Loucy (cell line): ENCODE measurements at regions not wholly inside any gene's neighbourhood (a gene's known extent, or its start where the extent isn't known, plus 50 kb on each side); places are given as distances from the start of the nearest gene placed in this dataset.

ENCODE experiments used
- H2AFZ ChIP-seq: fragments of 200-600 bp; sonication (generic); 2 replicates; pipeline ENCODE4 v1.6.0; 2016; ENCODE audit warnings: antibody characterized with exemption, mild to moderate bottlenecking, low read length, moderate library complexity
- H3F3A ChIP-seq: fragments of 200-600 bp; 2 replicates; pipeline ENCODE4 v1.6.0; 2016; ENCODE audit warnings: antibody characterized with exemption, low read depth, mild to moderate bottlenecking
- H3K27me3 ChIP-seq: fragments of 200-600 bp; sonication (generic); 2 replicates; pipeline ENCODE4 v1.6.1; 2014; ENCODE audit warnings: low read length, mild to moderate bottlenecking; ENCODE audit not compliant: insufficient read depth, poor library complexity, severe bottlenecking
- H3K36me3 ChIP-seq: fragments of 200-600 bp; sonication (generic); 2 replicates; pipeline ENCODE4 v1.6.1; 2016; ENCODE audit warnings: low read length; ENCODE audit not compliant: insufficient read depth
- H3K4me1 ChIP-seq: fragments of 200-600 bp; sonication (generic); 2 replicates; pipeline ENCODE4 v1.5.1; 2014; ENCODE audit warnings: low read length, mild to moderate bottlenecking; ENCODE audit not compliant: insufficient read depth, poor library complexity, severe bottlenecking
- H3K4me2 ChIP-seq: fragments of 200-600 bp; sonication (generic); 2 replicates; pipeline ENCODE4 v1.6.0; 2014; ENCODE audit warnings: antibody characterized with exemption, low read length, low read depth, mild to moderate bottlenecking; ENCODE audit not compliant: poor library complexity, severe bottlenecking
- H3K4me3 ChIP-seq: fragments of 200-600 bp; sonication (generic); 2 replicates; pipeline ENCODE4 v1.5.1; 2014; ENCODE audit warnings: low read length, mild to moderate bottlenecking, mixed read lengths; ENCODE audit not compliant: poor library complexity, severe bottlenecking
- H3K79me2 ChIP-seq: fragments of 200-600 bp; sonication (generic); 2 replicates; pipeline ENCODE4 v1.6.1; 2014; ENCODE audit warnings: low read length; ENCODE audit not compliant: insufficient read depth
- H3K9ac ChIP-seq: fragments of 200-600 bp; sonication (generic); 2 replicates; pipeline ENCODE4 v1.6.0; 2014; ENCODE audit warnings: mild to moderate bottlenecking, low read depth, low read length, moderate library complexity; ENCODE audit not compliant: poor library complexity, severe bottlenecking
- H3K9me2 ChIP-seq: fragments of 200-600 bp; sonication (generic); replicated peaks from 2 replicates; pipeline ENCODE4 v1.6.1; 2016; ENCODE audit warnings: low read depth, low read length, mixed read lengths
- H3K9me3 ChIP-seq: fragments of 200-600 bp; sonication (generic); 2 replicates; pipeline ENCODE4 v1.6.1; 2014; ENCODE audit warnings: mild to moderate bottlenecking, antibody characterized with exemption, low read length, low read depth; ENCODE audit not compliant: insufficient read depth
- H4K20me1 ChIP-seq: fragments of 200-600 bp; sonication (generic); 2 replicates; pipeline ENCODE4 v1.6.0; 2014; ENCODE audit warnings: antibody characterized with exemption, low read length, mild to moderate bottlenecking; ENCODE audit not compliant: insufficient read depth, poor library complexity, severe bottlenecking
- EZH2phosphoT487 ChIP-seq: fragments of 200-600 bp; IDR thresholded peaks from 2 replicates; pipeline ENCODE4 v1.6.1; 2018; ENCODE audit warnings: antibody characterized with exemption, mild to moderate bottlenecking, moderate library complexity, borderline replicate concordance
- TF ChIP-seq, protein P1 (sequence below): fragments of 200-600 bp; sonication (generic); conservative IDR thresholded peaks from 2 replicates; pipeline ENCODE4 v1.5.1; 2014; ENCODE audit warnings: mild to moderate bottlenecking, antibody characterized with exemption, low read length

DNA sequence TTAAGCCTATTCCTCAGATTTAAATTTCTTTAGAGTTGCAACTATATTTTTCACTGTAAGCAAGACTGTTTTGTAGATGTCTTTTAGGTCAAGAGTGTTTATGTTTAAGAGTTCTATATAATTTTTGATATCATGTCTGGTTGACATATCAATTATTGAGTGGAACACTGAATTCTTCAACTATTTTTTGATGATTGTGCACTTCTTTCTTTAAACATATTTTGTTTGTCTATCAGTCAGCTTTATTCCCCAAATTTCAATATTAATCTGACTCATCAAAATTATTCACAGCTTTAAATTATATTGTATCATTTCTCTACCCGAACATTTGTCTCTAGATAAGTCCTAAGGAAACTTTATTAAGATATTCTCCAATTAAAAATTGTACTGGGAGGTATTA lies 933.6 kb upstream of the ROBO1 start:
- H2AFZ ChIP-seq = no peak overlapping the region

DNA sequence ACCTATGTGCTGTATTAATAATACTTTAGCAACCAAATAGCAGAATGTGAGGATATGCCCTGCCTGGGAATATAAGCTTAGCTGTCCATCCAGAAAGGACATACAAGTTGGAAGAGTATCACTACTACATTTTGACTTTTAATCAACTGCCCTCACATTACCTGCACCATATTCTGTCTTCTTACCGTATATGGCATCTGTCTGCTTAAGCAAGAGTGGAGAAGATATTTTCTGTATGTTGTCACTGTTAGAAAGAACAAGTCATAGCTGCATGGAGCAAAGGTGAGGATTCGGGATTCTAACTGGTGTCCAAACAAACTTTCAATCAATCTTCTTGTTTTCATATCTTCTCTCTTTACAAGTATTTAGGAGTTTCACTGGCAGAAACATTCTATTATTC lies 929.5 kb upstream of the ROBO1 start:
- Histone ChIP-seq H3F3A (no peaks in the 10 kb centered on the region), H4K20me1 (no peaks in the 10 kb centered on the region), H2AFZ (no peak overlapping the region), H3K9me3 (no peaks in the 10 kb centered on the region), H3K4me2 (no peak overlapping the region), H3K36me3 (no peaks in the 10 kb centered on the region), H3K9me2 (no peaks in the 10 kb centered on the region), H3K4me1 (no peaks in the 10 kb centered on the region), H3K4me3 (no peak overlapping the region), H3K9ac (no peak overlapping the region), H3K79me2 (no peaks in the 10 kb centered on the region), H3K27me3 (no peaks in the 10 kb centered on the region)
- TF ChIP-seq EZH2phosphoT487 = no peak
- TF ChIP-seq, protein P1, sequence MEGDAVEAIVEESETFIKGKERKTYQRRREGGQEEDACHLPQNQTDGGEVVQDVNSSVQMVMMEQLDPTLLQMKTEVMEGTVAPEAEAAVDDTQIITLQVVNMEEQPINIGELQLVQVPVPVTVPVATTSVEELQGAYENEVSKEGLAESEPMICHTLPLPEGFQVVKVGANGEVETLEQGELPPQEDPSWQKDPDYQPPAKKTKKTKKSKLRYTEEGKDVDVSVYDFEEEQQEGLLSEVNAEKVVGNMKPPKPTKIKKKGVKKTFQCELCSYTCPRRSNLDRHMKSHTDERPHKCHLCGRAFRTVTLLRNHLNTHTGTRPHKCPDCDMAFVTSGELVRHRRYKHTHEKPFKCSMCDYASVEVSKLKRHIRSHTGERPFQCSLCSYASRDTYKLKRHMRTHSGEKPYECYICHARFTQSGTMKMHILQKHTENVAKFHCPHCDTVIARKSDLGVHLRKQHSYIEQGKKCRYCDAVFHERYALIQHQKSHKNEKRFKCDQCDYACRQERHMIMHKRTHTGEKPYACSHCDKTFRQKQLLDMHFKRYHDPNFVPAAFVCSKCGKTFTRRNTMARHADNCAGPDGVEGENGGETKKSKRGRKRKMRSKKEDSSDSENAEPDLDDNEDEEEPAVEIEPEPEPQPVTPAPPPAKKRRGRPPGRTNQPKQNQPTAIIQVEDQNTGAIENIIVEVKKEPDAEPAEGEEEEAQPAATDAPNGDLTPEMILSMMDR = no peak

More for the DNA sequence above, 933.6 kb upstream of the ROBO1 start:
- Histone ChIP-seq H3K4me2 (no peak overlapping the region), H3K79me2 (no peaks in the 10 kb centered on the region), H3K36me3 (no peaks in the 10 kb centered on the region), H3K4me1 (no peaks in the 10 kb centered on the region), H3K9ac (no peak overlapping the region), H4K20me1 (no peaks in the 10 kb centered on the region), H3K27me3 (no peaks in the 10 kb centered on the region), H3K9me3 (no peaks in the 10 kb centered on the region), H3K4me3 (no peak overlapping the region), H3F3A (no peaks in the 10 kb centered on the region), H3K9me2 (no peaks in the 10 kb centered on the region)
- TF ChIP-seq, protein P1 = no peak
- TF ChIP-seq EZH2phosphoT487 = no peak

DNA sequence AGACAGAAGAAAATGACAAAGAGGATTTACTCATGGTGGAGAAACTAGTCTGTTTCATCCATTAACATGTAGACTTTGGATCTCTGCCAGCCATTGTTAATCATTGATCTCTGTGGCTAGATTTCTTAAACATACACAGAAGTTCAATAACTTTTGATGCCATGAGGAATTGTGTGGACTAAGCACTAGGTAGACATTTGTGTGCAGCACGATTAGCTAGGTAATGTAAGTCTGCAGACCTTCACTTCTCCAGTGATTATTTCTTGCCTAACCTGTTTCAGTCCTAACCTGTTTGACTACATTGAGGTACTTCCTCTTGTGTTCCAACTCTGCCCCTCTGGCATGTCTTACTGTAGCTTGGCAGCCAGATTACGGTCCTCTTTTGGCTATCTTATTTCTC lies 928.5 kb upstream of the ROBO1 start:
- H3K4me2 ChIP-seq = no peak overlapping the region
- no peak for TF ChIP-seq EZH2phosphoT487
- TF ChIP-seq, protein P1 = no peak
- H4K20me1 ChIP-seq = no peaks in the 10 kb centered on the region
- H3K27me3 ChIP-seq = no peaks in the 10 kb centered on the region
- no peaks in the 10 kb centered on the region for H3K9me2 ChIP-seq
- no peaks in the 10 kb centered on the region for H3K79me2 ChIP-seq
- no peak overlapping the region for H3K4me3 ChIP-seq
- H3K9me3 ChIP-seq = no peaks in the 10 kb centered on the region
- no peak overlapping the region for H2AFZ ChIP-seq
- H3K4me1 ChIP-seq = no peaks in the 10 kb centered on the region
- no peak overlapping the region for H3K9ac ChIP-seq
- H3K36me3 ChIP-seq = no peaks in the 10 kb centered on the region
- no peaks in the 10 kb centered on the region for H3F3A ChIP-seq
